ENCODE measurements at regions not wholly inside any gene's neighbourhood (a gene's known extent, or its start where the extent isn't known, plus 50 kb on each side); places are given as distances from the start of the nearest gene placed in this dataset.

GRCh38 chr2:105969552-105969951 is 224.5 kb downstream of the UXS1 start:
- DNase-seq (no peak), ATAC-seq (ENCODE audit: low FRiP score in 2 of 2) (no peak)
- WGBS, 2 donors = 84 to 85% methylated on average over 7 of the region's 7 CpGs
- H3K27me3 ChIP-seq = no peaks in the 10 kb centered on the region
- no peak overlapping the region for H3K27ac ChIP-seq
- no peaks in the 10 kb centered on the region for H3K36me3 ChIP-seq
- TF ChIP-seq, protein P1, sequence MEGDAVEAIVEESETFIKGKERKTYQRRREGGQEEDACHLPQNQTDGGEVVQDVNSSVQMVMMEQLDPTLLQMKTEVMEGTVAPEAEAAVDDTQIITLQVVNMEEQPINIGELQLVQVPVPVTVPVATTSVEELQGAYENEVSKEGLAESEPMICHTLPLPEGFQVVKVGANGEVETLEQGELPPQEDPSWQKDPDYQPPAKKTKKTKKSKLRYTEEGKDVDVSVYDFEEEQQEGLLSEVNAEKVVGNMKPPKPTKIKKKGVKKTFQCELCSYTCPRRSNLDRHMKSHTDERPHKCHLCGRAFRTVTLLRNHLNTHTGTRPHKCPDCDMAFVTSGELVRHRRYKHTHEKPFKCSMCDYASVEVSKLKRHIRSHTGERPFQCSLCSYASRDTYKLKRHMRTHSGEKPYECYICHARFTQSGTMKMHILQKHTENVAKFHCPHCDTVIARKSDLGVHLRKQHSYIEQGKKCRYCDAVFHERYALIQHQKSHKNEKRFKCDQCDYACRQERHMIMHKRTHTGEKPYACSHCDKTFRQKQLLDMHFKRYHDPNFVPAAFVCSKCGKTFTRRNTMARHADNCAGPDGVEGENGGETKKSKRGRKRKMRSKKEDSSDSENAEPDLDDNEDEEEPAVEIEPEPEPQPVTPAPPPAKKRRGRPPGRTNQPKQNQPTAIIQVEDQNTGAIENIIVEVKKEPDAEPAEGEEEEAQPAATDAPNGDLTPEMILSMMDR (IDR thresholded peaks at IDR 0.05) = no peak
- no peak for TF ChIP-seq POLR2A (IDR thresholded peaks at IDR 0.05)
- no peak for TF ChIP-seq EP300 (IDR thresholded peaks at IDR 0.05)
- TF ChIP-seq POLR2AphosphoS5 (IDR thresholded peaks at IDR 0.05) = no peak
- no peaks in the 10 kb centered on the region for H3K9me3 ChIP-seq
- no peak overlapping the region for H3K4me3 ChIP-seq
- H3K4me1 ChIP-seq = no peaks in the 10 kb centered on the region

GRCh38 chr2:105962221-105962620 is 217.5 kb downstream of the NCK2 start:
- Histone ChIP-seq H3K4me3 (no peak overlapping the region), H3K9me3 (no peaks in the 10 kb centered on the region), H3K27me3 (no peaks in the 10 kb centered on the region), H3K27ac (no peak overlapping the region), H3K4me1 (no peaks in the 10 kb centered on the region), H3K36me3 (no peaks in the 10 kb centered on the region)
- ATAC-seq (ENCODE audit: low FRiP score in 2 of 2) = no peak
- TF ChIP-seq EP300 (IDR thresholded peaks at IDR 0.05) (no peak), POLR2A (IDR thresholded peaks at IDR 0.05) (no peak), POLR2AphosphoS5 (IDR thresholded peaks at IDR 0.05) (no peak)
- TF ChIP-seq, protein P1 (IDR thresholded peaks at IDR 0.05) = no peak
- WGBS, 2 donors = 83 to 92% methylated on average over 6 of the region's 6 CpGs
- no peak for DNase-seq

DNA sequence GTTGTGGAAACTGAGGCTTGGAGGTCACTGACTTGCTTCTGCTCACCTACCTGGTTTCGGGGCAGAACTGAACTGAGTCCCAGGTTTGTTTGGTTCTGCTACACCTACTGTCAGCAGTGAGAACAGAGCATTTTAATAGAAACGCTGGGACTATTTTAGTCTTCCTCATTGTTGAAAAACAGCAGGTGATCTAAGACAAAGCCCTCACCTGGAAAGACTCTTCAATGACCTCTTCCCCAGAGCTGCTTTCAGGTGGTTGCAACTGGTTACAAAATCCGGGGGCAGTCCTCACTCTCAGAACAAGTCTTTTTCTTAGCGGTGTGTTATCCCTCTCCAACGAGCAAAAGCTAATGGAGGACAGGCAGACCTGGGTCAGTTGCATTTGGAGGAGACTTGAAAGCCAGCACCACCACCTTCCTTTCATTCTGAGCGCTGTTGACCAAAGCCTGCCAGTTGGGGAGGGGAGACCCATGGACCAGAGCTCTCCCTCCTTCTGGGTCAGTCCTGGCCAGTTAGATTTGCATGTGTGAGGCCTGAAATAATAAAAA is 217.0 kb downstream of the NCK2 start:
- DNase-seq = no peak
- TF ChIP-seq POLR2A (IDR thresholded peaks at IDR 0.05) = no peak
- TF ChIP-seq EP300 (IDR thresholded peaks at IDR 0.05) = no peak
- TF ChIP-seq POLR2AphosphoS5 (IDR thresholded peaks at IDR 0.05) = no peak
- TF ChIP-seq, protein P1 (IDR thresholded peaks at IDR 0.05) = no peak
- H3K4me3 ChIP-seq = no peak overlapping the region
- ATAC-seq (ENCODE audit: low FRiP score in 2 of 2) = no peak
- H3K27ac ChIP-seq = no peak overlapping the region
- 88 to 89% methylated on average over 6 of the region's 6 CpGs for WGBS, 2 donors
- no peaks in the 10 kb centered on the region for H3K4me1 ChIP-seq
- no peaks in the 10 kb centered on the region for H3K36me3 ChIP-seq
- H3K27me3 ChIP-seq = no peaks in the 10 kb centered on the region
- H3K9me3 ChIP-seq = no peaks in the 10 kb centered on the region

GRCh38 chr2:105959357-105959756 is 214.6 kb downstream of the NCK2 start:
- WGBS, 2 donors = 89 to 96% methylated on average over 4 of the region's 4 CpGs
- DNase-seq = no peak

DNA sequence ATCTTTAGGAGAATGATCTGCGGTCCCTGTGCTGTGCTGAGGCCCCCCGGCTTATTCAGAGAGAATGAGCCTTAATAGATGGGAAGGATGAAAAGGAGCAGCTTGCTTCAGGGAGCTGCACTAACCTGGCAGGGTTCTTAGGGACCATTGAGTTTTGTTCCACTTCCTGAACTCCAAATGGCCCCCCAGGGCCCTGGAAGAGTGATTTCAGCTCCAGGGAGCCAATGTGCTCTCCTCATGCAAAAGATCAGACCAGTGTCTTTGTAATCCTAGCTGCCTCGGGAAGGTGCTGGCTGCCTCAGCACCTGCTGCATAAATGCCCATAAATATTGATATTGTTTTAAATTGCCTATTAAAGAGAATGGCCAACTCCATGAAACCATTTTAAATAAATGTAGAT is 210.2 kb downstream of the NCK2 start:
- Histone ChIP-seq H3K27ac (no peak overlapping the region), H3K4me3 (no peak overlapping the region), H3K9me3 (no peaks in the 10 kb centered on the region), H3K36me3 (no peaks in the 10 kb centered on the region), H3K27me3 (no peaks in the 10 kb centered on the region), H3K4me1 (no peaks in the 10 kb centered on the region)
- ATAC-seq (ENCODE audit: low FRiP score in 2 of 2) (no peak), DNase-seq (no peak)
- 96 to 97% methylated on average over 3 of the region's 3 CpGs for WGBS, 2 donors
- no peak for TF ChIP-seq EP300 (IDR thresholded peaks at IDR 0.05)
- TF ChIP-seq, protein P1 (IDR thresholded peaks at IDR 0.05) = no peak
- no peak for TF ChIP-seq POLR2A (IDR thresholded peaks at IDR 0.05)
- no peak for TF ChIP-seq POLR2AphosphoS5 (IDR thresholded peaks at IDR 0.05)

More at GRCh38 chr2:105959357-105959756, 214.6 kb downstream of the NCK2 start:
- ATAC-seq (ENCODE audit: low FRiP score in 2 of 2) = no peak
- TF ChIP-seq, protein P1 (IDR thresholded peaks at IDR 0.05) = no peak
- TF ChIP-seq POLR2A (IDR thresholded peaks at IDR 0.05) (no peak), POLR2AphosphoS5 (IDR thresholded peaks at IDR 0.05) (no peak), EP300 (IDR thresholded peaks at IDR 0.05) (no peak)
- Histone ChIP-seq H3K9me3 (no peaks in the 10 kb centered on the region), H3K4me3 (no peak overlapping the region), H3K27me3 (no peaks in the 10 kb centered on the region), H3K4me1 (no peaks in the 10 kb centered on the region), H3K27ac (no peak overlapping the region), H3K36me3 (no peaks in the 10 kb centered on the region)
